ENCODE measurements at regions not wholly inside any gene's neighbourhood (a gene's known extent, or its start where the extent isn't known, plus 50 kb on each side); places are given as distances from the start of the nearest gene placed in this dataset.

DNA sequence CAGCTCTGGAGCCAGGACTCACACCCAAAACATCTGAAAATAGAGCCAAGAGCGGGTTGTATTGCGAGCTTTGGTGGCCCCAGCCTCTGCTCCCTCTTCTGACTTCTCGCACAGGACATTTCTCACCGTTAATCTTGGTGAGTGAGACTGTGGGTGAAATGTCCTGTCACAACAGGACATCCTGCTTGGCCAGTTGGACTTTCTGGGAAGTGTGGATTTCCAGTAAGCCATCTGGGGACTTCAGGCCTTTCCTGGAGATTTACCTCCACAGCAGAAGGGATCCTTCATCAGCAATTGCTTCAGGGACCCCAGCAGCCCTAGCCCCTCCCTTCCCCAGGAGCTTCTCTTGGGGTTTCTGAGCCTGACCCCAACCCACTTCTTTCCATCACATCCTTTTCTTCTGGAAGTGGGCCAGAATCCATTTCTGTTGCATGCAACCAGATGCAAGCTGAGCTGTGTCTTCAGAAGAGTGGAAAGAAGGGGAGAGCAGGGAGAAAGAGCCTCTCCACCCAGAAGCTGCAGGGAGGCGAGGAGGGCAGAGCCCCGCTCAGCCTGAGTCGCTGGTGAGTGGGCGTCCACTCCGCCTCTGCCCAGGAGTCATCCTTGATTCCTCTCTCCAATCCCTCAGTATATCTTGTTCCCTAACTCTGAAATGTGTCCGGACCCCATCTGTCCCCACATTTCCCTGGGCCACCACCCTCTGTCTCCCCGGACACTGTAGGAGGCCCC is 50.3 kb upstream of the GADD45G start:
- TF ChIP-seq POLR2A (IDR thresholded peaks at IDR 0.05) (no peak), EP300 (IDR thresholded peaks at IDR 0.05) (no peak)
- TF ChIP-seq, protein P1, sequence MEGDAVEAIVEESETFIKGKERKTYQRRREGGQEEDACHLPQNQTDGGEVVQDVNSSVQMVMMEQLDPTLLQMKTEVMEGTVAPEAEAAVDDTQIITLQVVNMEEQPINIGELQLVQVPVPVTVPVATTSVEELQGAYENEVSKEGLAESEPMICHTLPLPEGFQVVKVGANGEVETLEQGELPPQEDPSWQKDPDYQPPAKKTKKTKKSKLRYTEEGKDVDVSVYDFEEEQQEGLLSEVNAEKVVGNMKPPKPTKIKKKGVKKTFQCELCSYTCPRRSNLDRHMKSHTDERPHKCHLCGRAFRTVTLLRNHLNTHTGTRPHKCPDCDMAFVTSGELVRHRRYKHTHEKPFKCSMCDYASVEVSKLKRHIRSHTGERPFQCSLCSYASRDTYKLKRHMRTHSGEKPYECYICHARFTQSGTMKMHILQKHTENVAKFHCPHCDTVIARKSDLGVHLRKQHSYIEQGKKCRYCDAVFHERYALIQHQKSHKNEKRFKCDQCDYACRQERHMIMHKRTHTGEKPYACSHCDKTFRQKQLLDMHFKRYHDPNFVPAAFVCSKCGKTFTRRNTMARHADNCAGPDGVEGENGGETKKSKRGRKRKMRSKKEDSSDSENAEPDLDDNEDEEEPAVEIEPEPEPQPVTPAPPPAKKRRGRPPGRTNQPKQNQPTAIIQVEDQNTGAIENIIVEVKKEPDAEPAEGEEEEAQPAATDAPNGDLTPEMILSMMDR (IDR thresholded peaks at IDR 0.05): no peak
- Histone ChIP-seq H3K36me3 (no peaks in the 10 kb centered on the region), H3K9me3 (no peaks in the 10 kb centered on the region), H3K4me1 (ENCODE audit: insufficient read depth) (no peaks in the 10 kb centered on the region), H3K27me3 (no peaks in the 10 kb centered on the region), H3K4me3 (no peak overlapping the region), H3K27ac (no peak overlapping the region)
- no peak for DNase-seq
- intact Hi-C loops (cut with DNase I): no loop called here
- 89 to 92% (median 91%) methylated on average over 11 of the region's 11 CpGs for whole genome bisulfite sequencing, 3 donors

DNA sequence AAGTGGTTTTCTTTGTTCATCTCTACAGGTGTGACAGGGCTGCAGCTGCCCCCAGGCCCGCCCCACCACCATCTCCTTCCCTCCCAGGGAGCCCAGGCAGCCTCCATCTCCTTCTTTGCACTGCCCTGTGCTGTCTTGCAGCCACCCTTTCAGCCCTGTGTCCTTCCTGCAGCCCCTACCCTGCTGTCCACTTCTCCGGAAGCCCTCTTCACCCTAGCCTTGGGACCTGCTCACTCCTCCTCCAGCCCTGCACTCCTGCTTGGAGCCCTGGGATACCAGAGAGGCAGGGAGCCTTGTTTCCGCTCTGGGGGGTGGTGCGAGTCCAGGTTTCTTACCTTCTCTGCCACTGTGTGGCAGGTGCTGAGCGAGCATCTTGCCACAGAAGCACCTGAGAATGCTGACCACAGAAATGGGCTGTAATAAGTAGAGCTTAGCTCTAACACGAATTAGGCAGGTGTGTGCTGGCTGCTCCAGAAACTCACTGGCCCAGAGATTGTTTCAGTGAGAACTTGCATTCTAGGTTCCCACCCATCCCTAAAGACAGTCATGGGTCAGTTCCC is 51.3 kb upstream of the GADD45G start:
- Histone ChIP-seq H3K27me3 (no peaks in the 10 kb centered on the region), H3K9me3 (no peaks in the 10 kb centered on the region)
- intact Hi-C loops (cut with DNase I): no loop called here

DNA sequence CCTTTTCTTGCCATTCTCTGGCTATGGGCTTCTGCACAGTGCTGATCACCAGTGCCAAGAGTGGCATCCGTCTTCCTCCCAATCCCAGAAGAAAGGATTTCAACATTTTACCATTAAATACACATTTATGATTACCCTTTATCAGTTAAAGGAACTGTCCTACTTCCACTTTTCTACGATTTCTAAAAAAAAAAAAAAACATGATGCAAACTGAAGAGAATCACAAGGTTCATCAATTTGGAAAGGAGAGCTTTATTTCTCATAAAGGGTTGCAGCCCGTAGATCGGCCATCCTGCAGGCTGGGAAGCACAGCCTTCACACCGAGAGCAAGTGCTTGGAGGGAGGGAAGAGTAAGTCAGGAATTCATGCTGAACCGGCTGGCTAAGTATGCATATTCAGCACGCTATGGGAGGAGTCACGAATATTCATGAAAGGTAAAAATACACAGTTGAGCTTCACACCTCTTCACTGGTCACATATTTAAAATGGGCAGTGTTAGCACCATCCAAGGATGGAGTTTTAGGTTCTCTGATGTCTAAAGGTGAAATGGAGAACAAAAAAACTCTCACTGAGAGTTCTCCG is 52.5 kb upstream of the SEMA4D start:
- DNase-seq: no peak
- no peaks in the 10 kb centered on the region for H3K9me3 ChIP-seq
- no peaks in the 10 kb centered on the region for H3K4me1 ChIP-seq (ENCODE audit: insufficient read depth)
- TF ChIP-seq EP300 (IDR thresholded peaks at IDR 0.05): no peak
- TF ChIP-seq, protein P1 (IDR thresholded peaks at IDR 0.05): no peak
- TF ChIP-seq POLR2A (IDR thresholded peaks at IDR 0.05): no peak
- H3K27me3 ChIP-seq: no peaks in the 10 kb centered on the region
- H3K36me3 ChIP-seq: no peaks in the 10 kb centered on the region
- H3K27ac ChIP-seq: no peak overlapping the region
- intact Hi-C loops (cut with DNase I): no loop called here
- H3K4me3 ChIP-seq: no peak overlapping the region
- 66% methylated on average over 9 of the region's 9 CpGs for WGBS, 3 donors

More for the DNA sequence above, 51.3 kb upstream of the GADD45G start:
- Histone ChIP-seq H3K4me3 (no peak overlapping the region), H3K4me1 (ENCODE audit: insufficient read depth) (no peaks in the 10 kb centered on the region), H3K36me3 (no peaks in the 10 kb centered on the region), H3K27ac (no peak overlapping the region)
- 89 to 94% (median 93%) methylated on average over 6 of the region's 6 CpGs for whole genome bisulfite sequencing, 3 donors
- DNase-seq: no peak
- TF ChIP-seq POLR2A (IDR thresholded peaks at IDR 0.05): no peak
- TF ChIP-seq, protein P1 (IDR thresholded peaks at IDR 0.05): no peak
- no peak for TF ChIP-seq EP300 (IDR thresholded peaks at IDR 0.05)

DNA sequence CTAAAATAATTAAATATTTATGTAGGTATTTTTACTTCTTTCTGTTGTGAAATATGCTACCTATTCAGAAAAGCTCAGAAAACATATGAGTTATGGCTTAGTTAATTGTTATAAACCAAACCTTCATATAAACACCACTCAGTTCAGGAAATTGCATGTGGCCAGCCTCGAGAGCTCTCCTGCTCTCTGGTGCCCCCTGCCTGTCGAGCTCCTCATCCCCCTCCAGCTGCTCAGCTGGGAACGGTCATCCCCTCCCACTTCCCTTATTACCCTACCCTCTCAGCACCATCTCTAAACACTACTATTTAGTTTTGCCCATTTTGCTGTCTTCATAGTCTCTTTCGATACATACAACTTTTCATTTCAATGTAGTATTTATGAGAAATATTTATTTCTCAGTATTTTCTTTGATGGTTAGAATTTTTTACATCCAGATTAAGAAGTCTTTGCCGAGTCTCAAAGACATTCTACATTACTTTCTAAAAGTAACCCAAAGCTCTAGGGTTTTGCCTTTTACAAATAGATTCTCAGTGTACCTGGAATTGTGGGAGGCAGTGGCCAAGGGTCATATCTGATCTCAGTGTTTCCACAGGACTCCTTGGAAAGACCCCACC is 51.2 kb upstream of the SEMA4D start:
- 25 to 29% (median 26%) methylated on average over 5 of the region's 5 CpGs for WGBS, 3 donors
- no peaks in the 10 kb centered on the region for H3K27me3 ChIP-seq
- intact Hi-C loops (cut with DNase I): loop anchor here in 2 of 4 donors (2.0 to 10.0 kb wide), 2 partner anchors 72 to 224 kb away; no protein-coding TSS in a partner anchor
- H3K4me3 ChIP-seq: no peak overlapping the region
- no peak overlapping the region for H3K27ac ChIP-seq
- no peaks in the 10 kb centered on the region for H3K4me1 ChIP-seq (ENCODE audit: insufficient read depth)
- H3K9me3 ChIP-seq: no peaks in the 10 kb centered on the region
- DNase-seq: peak; percentile 57 to 83 (median 71)
- TF ChIP-seq, protein P1 (IDR thresholded peaks at IDR 0.05): peak in 2 of 3 donors; percentile 32 to 41
- TF ChIP-seq EP300 (IDR thresholded peaks at IDR 0.05): no peak
- no peaks in the 10 kb centered on the region for H3K36me3 ChIP-seq

All from ovary (tissue), 7 donors.